Endothelial cell (in vitro differentiated cells): ENCODE measurements at regions not wholly inside any gene's neighbourhood (a gene's known extent, or its start where the extent isn't known, plus 50 kb on each side); places are given as distances from the start of the nearest gene placed in this dataset.

Source experiments
- DNase-seq: peaks from one replicate; pipeline ENCODE4 v3.0.0; 2021; ENCODE audit warnings: low spot score
- H3K27ac Mint-ChIP-seq: one replicate; pipeline ENCODE4 v1.8.0; 2021; ENCODE audit warnings: mixed read lengths, inconsistent platforms; ENCODE audit not compliant: unreplicated experiment
- H3K27me3 Mint-ChIP-seq: one replicate; pipeline ENCODE4 v1.8.0; 2021; ENCODE audit warnings: mild to moderate bottlenecking, moderate library complexity, mixed read lengths, inconsistent platforms; ENCODE audit not compliant: unreplicated experiment
- H3K36me3 Mint-ChIP-seq: one replicate; pipeline ENCODE4 v1.8.0; 2021; ENCODE audit warnings: mild to moderate bottlenecking, low read depth, mixed read lengths, inconsistent platforms; ENCODE audit not compliant: unreplicated experiment
- H3K4me1 Mint-ChIP-seq: one replicate; pipeline ENCODE4 v1.8.0; 2021; ENCODE audit warnings: mild to moderate bottlenecking, mixed read lengths, inconsistent platforms; ENCODE audit not compliant: unreplicated experiment
- H3K4me3 Mint-ChIP-seq: one replicate; pipeline ENCODE4 v1.8.0; 2021; ENCODE audit warnings: mild to moderate bottlenecking, mixed read lengths, inconsistent platforms; ENCODE audit not compliant: unreplicated experiment
- H3K9me3 Mint-ChIP-seq: one replicate; pipeline ENCODE4 v1.8.0; 2021; ENCODE audit warnings: mixed read lengths, inconsistent platforms; ENCODE audit not compliant: unreplicated experiment
- CTCF ChIP-seq: fragments of 200-600 bp; sonication (generic); IDR thresholded peaks from one replicate; pipeline ENCODE4 v1.5.0; 2021; ENCODE audit warnings: antibody characterized with exemption; ENCODE audit not compliant: unreplicated experiment

GRCh38 chr2:7102826-7103225, 185.6 kb downstream of the RNF144A start:
- TF ChIP-seq CTCF: no peak
- Mint-ChIP-seq H3K36me3 (no peaks in the 10 kb centered on the region), H3K4me3 (no peak overlapping the region), H3K9me3 (no peaks in the 10 kb centered on the region), H3K4me1 (no peaks in the 10 kb centered on the region), H3K27ac (no peak overlapping the region), H3K27me3 (peaks cover 3% of the 10 kb centered on the region)
- no peak for DNase-seq

GRCh38 chr2:7108792-7109532, 191.8 kb downstream of the RNF144A start:
- DNase-seq: no peak
- Mint-ChIP-seq H3K36me3 (no peaks in the 10 kb centered on the region), H3K4me1 (peaks cover 15% of the 10 kb centered on the region), H3K9me3 (no peaks in the 10 kb centered on the region), H3K4me3 (no peak overlapping the region), H3K27me3 (peaks cover 3% of the 10 kb centered on the region), H3K27ac (no peak overlapping the region)
- TF ChIP-seq CTCF: no peak

GRCh38 chr2:7109533-7109885, 192.3 kb downstream of the RNF144A start:
- TF ChIP-seq CTCF: no peak
- peaks cover 15% of the 10 kb centered on the region for H3K4me1 Mint-ChIP-seq
- peaks cover 3% of the 10 kb centered on the region for H3K27me3 Mint-ChIP-seq
- no peaks in the 10 kb centered on the region for H3K36me3 Mint-ChIP-seq
- no peaks in the 10 kb centered on the region for H3K9me3 Mint-ChIP-seq
- no peak overlapping the region for H3K27ac Mint-ChIP-seq
- DNase-seq: no peak
- no peak overlapping the region for H3K4me3 Mint-ChIP-seq

- H3K36me3 Mint-ChIP-seq: no peaks in the 10 kb centered on the region
- DNase-seq: no peak
- no peaks in the 10 kb centered on the region for H3K27me3 Mint-ChIP-seq
- H3K27ac Mint-ChIP-seq: no peak overlapping the region
- peaks cover 15% of the 10 kb centered on the region for H3K4me1 Mint-ChIP-seq
- peaks cover 4% of the 10 kb centered on the region for H3K9me3 Mint-ChIP-seq
- TF ChIP-seq CTCF: no peak
- no peak overlapping the region for H3K4me3 Mint-ChIP-seq
These were observed 194.4 kb downstream of the RNF144A start for GRCh38 chr2:7111626-7112025.

GRCh38 chr2:7115364-7115763, 198.2 kb downstream of the RNF144A start:
- Mint-ChIP-seq H3K27ac (no peak overlapping the region), H3K9me3 (peaks cover 4% of the 10 kb centered on the region), H3K27me3 (no peaks in the 10 kb centered on the region), H3K36me3 (no peaks in the 10 kb centered on the region), H3K4me3 (no peak overlapping the region), H3K4me1 (peaks cover 9% of the 10 kb centered on the region)
- TF ChIP-seq CTCF: no peak
- DNase-seq: no peak
